Inflammatory macrophage treated with lipopolysaccharide for 4 hours (primary cell): ENCODE measurements at regions not wholly inside any gene's neighbourhood (a gene's known extent, or its start where the extent isn't known, plus 50 kb on each side); places are given as distances from the start of the nearest gene placed in this dataset.
"Not testable (repeated sequence)": the region's sequence is repeated elsewhere in the genome, so short reads cannot be mapped to it uniquely, and the experiment has no call there.

Experiments
- DNase-seq: peaks from one replicate; pipeline ENCODE4 v3.0.0-alpha.2; 2020

DNA sequence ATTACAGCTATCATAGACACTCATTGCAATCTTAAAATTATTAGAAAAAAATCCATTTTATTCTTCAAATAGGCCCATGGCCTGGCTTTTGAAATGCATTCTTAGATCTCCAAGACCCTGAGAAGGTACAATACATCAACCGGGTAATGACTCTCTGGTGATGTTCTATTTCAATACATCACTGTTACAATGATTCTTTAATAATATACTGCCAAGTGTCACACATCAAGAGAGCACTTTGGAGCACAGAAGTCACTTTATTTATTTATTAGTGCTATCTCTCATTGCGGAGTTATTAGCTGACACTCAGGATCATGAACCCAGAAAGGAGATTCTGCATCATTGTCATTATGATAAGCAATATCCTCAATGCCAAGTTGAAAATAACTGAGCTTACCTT, 748.5 kb upstream of the MBL2 start:
- DNase-seq: no peak

DNA sequence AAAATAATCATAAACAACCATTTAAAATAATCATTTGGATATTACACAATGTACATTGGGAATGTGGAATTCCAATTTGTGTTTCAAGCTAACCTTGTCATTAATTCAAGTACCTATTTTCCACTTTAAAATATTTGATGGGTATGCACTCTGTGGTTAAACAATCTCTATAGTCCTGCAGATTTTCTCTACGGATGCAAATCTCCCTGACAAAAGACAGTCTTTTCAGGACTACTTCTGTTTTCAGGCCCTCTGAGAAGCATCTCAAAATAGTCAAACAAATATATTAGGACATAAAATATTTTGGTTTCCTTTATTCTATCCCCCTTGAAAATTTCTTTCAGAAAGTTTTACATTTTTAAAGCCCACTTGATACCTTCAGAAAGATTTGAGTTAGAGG, 735.6 kb upstream of the MBL2 start:
- no peak for DNase-seq

DNA sequence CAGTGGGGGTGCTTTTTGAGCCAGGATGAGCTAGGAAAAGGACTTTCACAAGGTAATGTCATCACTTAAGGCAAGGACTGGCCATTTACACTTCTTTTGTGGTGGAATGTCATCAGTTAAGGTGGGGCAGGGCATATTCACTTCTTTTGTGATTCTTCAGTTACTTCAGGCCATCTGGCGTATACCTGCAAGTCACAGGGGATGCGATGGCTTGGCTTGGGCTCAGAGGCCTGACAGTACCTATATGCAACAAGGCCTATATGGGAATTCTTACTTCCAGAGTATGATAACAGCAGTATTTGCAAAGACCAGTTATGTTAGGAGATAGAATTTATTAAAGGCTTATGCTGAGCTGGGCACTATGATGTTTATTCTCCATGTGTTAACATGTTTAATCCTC, 731.9 kb upstream of the MBL2 start:
- not testable (repeated sequence) for DNase-seq

DNA sequence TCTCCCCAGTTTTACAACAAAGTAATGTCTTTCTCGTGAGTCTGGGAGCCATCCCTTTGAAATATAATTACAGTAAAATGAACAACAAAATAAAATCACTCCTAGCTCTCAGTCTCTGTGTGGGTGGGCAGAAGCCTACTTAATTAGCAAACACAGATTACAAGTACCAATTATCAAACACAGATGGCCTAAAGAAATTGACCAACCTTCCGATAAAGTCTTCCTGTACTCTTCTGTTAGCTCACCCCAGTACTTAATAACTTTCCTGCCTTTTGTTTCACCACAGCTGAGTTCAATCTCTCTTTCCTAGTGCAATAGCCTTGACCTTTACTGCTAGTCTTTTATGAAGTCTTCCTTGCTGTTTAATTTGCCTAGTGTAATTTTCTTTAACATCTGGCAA, 719.2 kb upstream of the MBL2 start:
- DNase-seq: no peak

DNA sequence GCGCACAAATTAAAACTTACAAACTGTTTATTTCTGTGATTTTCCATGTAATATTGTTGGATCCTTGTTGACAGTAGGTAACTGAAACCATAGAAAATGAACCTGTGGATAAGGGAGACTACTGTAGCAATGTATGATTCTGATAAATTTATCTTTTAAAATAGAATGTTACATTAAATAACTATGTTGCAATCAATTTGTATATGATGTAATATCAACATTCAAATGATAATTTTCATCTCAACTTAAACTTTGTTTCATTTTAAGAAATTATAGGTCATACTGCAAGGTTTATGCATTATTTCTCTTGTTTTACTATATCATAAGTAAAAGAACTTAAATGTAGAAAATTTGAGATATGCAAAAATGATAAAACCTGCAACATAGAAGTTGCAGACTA, 718.0 kb upstream of the MBL2 start:
- DNase-seq: no peak

DNA sequence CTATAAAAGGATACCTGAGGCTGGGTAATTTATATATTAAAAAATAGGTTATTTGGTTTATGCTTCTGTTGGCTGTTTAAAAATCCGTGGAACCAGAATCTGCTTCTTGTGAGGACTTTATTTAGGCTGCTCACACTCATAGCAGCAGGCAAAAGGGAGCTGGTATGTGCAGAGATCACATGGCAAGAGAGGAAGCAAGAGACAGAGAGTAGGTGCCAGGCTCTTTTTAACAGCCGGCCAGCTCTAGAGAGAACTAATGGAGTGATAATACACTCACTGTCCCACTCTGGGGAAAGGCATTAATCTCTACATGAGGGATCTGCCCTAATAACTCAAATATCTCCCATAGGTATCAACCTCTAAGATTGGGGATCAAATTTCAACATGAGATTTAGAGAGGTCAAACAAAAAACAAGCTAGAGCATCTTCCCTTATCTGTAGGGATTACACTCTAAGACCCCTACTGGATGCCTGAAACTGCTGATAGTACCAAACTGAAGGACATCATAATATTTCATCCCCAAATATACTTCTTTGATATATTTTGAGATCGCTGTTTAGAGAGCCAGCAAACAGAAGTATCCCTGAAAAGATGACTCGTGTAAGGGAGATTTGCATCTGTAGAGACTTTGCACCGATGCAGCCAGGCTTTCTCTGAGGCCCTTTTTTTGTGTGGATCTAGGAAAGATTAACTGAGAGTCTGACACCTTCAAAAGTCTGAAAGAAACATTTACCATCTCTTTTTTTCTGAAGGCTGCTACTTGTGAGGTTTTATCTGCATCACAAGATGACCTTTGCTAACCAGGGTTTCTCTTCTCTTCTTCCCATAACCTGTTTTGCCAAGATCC, 717.0 kb upstream of the MBL2 start:
- no peak for DNase-seq

DNA sequence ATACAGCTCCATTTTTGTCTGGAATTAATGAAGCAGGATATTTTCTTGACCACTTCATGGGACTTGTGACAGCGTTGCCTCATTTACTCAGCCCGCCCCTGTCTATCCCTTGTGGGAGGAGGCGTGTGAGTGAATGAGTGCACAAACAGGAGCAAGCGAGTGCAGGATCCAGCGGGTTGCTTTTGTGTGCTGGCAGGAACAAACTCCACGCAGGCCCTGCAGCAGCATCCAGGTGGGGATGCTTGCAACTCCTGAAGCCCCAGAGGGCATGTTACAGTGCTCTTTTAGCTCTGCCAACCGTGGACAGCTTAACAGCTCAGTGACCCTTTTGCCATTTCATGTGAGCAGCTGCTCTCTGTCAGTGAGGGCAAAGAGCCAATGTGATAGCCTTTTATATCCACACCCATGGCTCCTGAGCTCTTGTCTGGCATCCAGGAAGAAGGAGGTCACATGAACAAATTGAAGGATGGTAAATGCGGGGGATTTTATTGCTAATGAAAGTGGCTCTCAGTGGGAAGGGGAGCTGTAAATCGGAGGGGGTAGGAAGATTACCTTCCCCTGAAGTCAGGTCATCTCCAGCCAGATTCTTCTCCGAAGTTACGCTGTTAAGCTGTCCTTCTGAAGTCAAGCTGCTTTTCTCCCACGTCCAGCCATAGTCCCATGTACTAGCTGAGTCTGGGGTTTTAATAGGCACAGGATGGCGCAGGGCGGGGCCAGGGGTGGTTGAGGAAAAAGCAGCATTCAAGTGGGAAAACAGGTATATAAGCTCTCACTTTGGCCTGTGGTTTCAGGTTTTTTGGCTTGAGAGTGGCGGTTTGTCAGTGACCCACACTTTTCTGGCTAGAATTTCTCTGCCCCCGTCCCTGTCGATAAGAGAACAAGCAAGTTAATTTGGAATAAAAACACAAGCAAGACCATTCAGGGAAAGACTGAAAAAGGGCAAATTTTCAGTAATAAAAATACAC, 714.7 kb upstream of the MBL2 start:
- DNase-seq: no peak

DNA sequence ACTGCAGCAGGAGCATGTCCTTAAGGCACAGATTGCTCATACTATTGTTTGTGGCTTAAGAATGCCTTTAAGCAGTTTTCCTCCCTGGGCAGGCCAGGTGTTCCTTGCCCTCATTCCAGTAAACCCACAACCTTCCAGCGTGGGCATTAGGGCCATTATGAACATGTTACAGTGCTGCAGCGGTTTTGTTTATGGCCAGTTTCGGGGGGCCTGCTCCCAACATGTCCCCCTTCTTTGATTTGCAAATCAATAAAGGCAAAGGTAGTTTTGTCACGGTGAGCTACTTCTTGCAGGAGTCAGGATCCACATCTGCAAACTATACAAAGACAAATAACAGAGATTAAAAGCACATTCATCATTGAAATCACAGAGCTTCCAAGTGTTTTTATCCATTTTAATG, 712.8 kb upstream of the MBL2 start:
- DNase-seq: not testable (repeated sequence)

DNA sequence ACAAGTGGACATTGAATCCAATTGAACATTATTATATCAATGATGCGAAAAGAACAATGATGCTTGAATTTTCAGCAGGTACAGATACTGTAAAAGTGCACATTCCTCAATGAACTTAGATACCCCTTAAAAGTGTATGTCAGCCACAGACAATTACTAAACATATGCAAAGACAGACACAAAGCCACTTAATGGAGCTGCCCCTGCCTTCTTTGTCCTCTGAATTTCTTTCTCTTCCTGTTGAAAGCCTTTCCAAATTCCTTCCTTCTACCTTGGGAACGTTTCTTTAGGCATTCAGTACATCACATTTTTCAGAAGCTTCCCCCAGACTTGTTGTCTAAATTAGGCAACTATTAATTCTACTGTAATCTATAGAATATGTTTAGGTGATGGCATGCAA, 706.8 kb upstream of the MBL2 start:
- no peak for DNase-seq

DNA sequence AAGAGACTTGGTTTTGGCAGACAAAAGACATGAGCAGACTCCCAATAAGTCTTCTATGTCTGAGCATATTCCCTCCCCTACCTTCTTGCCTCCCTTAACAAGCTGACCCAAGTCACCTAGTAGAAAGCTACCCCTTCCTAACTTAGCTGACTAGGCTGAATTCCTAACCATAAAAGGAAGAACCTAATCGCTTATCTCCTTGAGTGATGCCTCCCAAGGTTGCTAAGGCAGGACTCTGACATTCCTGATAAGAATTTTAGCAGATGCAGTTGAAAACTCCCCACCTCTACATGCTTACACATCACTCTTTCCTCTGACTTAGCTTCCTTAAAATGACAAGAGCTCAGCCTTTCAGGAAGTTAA, 704.7 kb upstream of the MBL2 start:
- no peak for DNase-seq

DNA sequence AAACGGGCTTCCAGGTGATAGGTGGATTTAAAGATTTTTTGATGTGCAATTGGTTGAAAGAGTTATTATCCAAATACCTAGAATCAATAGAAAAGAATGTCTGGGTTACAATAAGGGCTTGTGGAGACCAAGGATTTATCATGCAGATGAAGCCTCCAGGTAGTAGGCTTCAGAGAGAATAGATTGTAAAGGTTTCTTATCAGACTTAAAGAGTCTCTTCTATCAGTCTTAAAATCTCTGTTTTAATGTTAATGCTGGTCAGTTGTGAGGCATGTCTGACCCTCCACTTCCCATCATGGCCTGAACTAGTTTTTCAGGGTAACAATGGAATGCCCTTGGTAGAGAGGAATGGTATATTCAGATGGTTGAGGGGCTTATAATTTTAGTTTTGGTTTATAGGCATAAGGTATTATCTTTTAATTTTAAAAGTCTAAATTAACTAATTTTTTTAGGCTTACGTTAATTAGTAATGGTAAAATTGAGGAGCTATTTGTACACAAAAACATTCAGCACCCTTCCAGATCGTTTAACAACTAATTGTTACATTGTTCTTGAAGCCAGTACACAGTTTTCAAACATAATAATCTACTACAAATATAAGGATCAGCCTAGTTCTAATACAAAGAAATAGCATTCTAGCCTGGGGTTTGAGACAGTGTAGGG, 704.2 kb upstream of the MBL2 start:
- no peak for DNase-seq

DNA sequence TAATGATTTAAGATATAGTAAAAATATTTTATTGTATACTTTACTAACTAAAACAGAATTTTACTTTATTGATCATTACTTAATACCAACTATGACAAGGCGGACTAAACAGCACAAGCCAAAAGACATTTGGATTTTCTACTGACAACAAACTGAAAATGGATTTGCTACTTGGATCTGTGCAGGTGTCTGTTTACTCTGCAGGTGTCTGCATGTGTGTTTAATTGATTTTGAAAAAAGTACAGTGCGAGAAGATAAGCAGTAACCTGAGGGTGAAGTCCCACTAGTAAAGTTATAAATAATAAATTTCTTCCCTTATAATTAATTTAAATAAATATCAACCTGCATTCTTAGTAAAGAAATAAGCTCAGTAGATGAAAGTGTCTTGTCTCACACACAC, 696.8 kb upstream of the MBL2 start:
- DNase-seq: no peak

DNA sequence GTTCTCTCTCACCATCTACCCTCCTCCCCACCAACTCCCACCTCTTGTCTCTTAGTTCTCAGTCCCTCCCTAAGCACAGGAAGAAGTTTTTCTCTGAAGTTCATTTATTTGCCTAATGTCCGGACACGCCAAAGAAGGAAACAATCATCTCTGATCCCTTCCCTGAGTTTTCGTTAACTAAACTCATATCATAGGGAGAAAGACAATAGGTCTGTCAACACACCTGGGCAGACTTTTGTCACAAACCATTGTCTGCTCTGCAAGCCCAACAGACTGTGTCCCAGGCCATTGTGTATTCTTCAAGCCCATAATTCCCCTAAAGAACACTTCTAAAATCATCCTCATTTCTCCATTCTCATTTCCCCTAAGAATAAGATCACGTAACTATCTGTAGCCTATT, 691.0 kb upstream of the MBL2 start:
- DNase-seq: no peak

DNA sequence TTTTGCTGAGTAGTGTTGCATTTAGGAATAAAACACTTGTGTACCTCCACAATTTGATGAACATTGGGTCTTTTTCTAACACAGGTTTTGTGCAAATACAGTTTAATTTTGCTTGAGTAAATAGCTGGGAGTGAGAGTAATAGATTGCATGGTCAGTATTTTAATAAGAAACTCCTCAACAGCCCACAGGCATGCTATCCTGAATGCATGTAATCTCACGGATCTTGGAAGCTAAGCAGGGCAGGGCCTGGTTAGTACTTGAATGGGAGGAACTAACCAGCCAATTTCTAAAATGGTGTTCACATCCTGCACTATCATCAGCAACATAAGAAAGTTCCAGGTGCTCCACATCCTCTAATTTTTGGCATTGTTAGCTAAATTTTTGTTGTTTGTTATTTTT, 685.4 kb upstream of the MBL2 start:
- no peak for DNase-seq

DNA sequence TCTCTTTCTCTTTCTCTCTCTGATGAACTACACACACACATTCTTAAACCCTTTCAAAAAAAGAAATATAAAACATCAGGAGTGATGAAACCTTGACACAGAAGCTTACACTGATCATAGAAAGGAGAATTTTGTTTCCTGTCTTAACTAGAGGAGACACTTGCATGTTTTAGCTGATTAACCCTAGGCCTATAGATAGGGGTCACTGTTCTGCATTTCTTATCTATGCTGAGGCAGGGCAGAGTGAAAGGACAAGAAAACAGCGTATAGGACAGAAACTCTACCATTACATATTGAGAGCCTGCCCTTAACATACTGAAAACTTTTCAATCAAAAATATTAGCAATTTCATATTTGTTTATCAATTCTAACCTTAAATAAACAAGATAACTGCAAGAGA, 680.6 kb upstream of the MBL2 start:
- DNase-seq: no peak

DNA sequence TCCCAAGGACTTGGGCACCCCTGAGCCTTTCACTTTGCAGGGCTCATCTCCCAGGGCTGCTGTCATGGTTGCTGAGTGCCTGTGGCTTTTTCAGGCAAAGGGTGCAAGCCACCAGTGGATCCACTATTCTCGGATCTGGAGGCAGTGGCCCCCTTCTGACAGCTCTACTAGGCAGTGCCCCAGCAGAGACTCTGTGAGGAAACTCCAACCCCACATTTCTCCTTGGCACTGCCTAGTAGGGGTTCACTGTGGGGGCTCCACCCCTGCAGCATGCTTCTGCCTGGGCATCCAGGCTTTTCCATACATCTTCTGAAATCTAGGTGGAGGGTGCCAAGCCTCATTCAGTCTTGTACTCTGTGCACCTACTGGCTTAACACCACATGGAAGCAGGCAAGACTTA, 675.0 kb upstream of the MBL2 start:
- no peak for DNase-seq

DNA sequence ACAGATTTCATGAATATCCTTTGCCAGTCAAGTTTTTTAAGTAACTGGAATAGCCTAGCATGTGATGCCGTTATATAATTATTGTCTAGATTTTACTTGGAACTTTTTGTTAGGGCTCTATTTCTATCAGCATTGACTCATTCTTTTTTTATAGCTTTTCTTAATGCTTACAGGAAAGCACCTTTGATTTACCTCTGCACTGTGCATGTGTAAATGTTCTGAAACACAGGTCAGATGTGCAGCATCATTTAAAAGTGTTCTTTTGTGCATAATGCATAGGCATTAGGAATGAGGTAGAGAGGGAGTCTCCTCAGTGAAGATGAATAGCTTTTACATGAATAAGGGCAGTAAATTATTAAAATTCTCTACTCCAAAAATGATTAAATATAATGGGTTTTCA, 669.3 kb upstream of the MBL2 start:
- no peak for DNase-seq

DNA sequence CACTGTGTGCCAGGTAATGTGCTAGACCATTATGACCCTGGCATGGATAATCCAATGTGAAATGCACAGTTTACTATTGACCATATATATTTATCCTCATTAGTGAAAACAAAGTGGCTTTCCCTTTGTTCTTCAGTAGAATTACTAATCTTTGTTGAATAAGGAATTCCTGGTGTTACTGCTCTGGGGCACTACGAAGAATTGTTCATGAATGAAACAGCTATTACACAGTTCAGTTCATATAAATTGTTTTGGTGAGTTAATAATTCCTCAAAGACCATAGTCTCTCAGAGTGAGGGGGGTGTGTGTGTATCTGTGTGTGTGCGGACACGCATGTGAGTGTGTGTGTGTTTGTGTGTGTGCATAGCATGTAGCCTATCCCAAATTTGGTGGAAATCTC, 668.0 kb upstream of the MBL2 start:
- DNase-seq: no peak

DNA sequence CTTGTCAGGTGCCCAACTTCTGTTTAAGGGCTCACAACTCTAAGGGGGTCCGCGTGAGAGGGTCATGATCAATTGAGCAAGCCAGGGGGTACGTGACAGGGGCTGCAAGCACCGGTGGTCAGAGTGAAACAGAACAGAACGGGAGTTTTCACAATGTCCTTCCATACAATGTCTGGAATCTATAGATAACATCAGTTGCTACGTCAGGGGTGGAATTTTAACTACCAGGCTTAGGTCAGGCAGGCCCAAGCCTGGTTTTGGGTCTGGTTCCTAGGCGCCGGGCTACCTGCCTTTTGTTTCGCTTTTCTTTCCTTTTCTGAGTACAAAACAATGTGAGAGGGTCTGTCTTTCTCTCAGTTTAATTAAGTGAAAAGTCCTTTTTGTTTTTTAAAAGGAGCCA, 666.5 kb upstream of the MBL2 start:
- not testable (repeated sequence) for DNase-seq

DNA sequence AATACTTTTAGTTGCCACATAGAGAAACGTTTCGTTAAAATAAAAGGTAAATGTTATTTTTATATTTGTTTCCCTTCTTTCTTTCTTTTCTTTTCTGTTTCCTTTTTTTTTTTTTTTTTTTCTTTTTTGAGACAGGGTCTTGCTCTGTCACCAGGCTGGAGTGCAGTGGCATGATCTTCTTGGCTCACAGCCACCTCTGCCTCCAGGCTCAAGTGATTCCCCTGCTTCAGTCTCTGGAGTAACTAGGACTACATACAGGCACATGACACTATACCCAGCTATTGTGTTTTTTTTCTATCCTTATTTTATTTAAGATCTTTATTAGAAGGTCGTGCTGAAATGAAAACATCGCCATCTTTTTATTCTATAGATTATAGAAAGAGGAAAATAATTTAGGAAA, 661.8 kb upstream of the MBL2 start:
- DNase-seq: no peak

DNA sequence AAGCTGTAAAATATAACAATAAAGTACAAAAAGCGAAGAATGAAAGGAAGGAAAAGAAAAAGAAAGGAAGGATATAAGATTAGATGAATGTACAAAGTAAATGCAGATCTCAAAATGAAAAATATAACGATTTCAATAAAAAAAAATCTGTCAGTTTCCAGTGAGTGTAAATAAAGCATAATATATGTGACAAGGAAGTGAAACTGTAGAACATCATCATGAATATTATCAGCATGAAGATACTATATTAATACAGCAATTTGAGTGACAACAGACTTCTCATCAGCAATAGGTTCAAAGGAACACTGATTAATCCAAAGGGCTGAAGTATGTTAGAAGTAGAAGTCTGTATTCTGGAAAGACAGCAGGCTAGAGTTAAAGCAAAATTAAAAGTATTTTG, 659.5 kb upstream of the MBL2 start:
- no peak for DNase-seq

DNA sequence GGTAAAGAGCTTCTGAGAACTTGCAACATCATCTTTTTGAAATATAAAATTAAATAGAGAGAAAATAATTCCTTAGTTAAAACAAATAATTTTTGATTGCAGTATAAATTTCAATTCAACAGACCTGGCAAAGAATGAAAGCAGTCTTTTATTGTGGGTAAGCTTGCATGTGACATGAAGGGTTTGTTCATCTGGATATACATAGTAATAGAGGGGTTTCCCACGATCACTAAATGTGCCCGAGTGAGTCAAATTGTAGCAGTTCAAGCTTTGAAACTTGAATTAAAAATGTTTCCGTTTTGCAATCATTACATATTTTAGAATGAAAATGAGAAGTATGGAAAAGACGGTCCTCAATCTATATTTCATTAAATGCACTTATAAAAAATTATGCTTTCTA, 658.4 kb upstream of the MBL2 start:
- DNase-seq: no peak

DNA sequence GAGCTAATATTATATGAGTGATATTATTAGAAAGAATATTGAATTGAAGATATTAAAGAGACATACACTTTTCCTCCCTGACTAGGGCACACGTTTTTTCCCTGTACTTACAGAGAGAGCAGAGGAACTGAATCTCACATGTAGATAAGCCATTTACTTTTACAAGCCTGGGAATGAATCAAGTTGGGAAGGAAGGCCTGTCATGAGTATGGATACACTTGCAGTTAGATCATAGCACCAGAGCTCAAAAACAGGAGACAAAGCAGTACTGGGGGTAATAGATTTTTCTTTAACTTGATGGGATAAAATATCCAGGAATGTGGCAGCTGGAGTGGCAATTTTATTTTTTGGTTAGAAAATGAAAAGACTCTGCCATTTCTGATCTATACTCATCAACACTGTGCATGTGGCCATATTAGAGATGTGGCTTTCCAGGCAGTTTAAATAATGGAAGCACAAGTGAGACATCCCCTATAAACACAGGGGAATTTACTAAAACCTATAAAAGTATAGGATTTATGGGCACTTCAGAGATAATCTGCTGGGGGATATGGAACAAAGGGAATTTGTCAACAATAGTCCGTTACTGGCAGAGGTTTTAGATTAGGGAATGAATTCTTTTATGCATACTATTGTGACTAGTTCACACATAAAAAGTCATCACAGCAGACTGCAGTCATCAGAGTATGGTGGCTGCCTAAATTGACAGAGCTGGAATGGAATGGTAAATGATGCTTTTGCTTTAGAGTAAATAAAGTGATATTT, 657.7 kb upstream of the MBL2 start:
- DNase-seq: no peak
